Pancreas (tissue), 10 donors: ENCODE measurements at regions not wholly inside any gene's neighbourhood (a gene's known extent, or its start where the extent isn't known, plus 50 kb on each side); places are given as distances from the start of the nearest gene placed in this dataset.
"Not testable (repeated sequence)": the region's sequence is repeated elsewhere in the genome, so short reads cannot be mapped to it uniquely, and the experiment has no call there.

ENCODE experiments used
- ATAC-seq, 4 donors: fragments of 200-7000 bp; cut with Tn5 transposase; one replicate each; pipeline versions ENCODE4 v1.8.0 to v1.9.1; 2020; ENCODE audit warnings: mild to moderate bottlenecking in 4 of 4, moderate library complexity in 4 of 4
- DNase-seq, 6 donors: peaks; one replicate each; pipeline ENCODE4 v3.0.0-alpha.2; 2020
- FAIRE-seq: peaks from 2 replicates; lab custom pipeline; 2012; peaks lifted over from hg19 to GRCh38; lab: Jason Lieb, UNC
- H3K27ac ChIP-seq, 4 donors: fragments of 200-600 bp; sonication (generic); 1 replicate in 3 of 4; 2 replicates in 1 of 4; pipeline versions ENCODE4 v1.5.0 to v1.8.0; 2020
- H3K27me3 ChIP-seq, 4 donors: fragments of 200-600 bp; one replicate each; pipeline ENCODE4 v1.8.0; 2021
- H3K36me3 ChIP-seq, 3 donors: fragments of 200-600 bp; sonication (generic) in 1 of 3; one replicate each; pipeline versions ENCODE4 v1.5.0 to v1.8.0; 2020 to 2021
- H3K4me1 ChIP-seq, 3 donors: fragments of 200-600 bp; one replicate each; pipeline ENCODE4 v1.8.0; 2021
- H3K4me3 ChIP-seq, 4 donors: fragments of 200-600 bp; sonication (generic) in 2 of 4; one replicate each; pipeline versions ENCODE4 v1.5.0 to v1.8.0; 2020 to 2021
- H3K9me3 ChIP-seq, 4 donors: fragments of 200-600 bp; one replicate each; pipeline ENCODE4 v1.8.0; 2021
- CTCF ChIP-seq, 4 donors: fragments of 200-600 bp; sonication (generic) in 3 of 4; IDR thresholded peaks; one replicate each; pipeline versions ENCODE4 v1.5.0 to v1.8.0; 2021; ENCODE audit warnings: antibody characterized with exemption in 4 of 4
- WGBS, 2 donors: extraction: QIAGEN DNeasy Blood & Tissue Kit; methylation state at CpG; one replicate each; pipeline ENCODE4 v1.1.7; 2013; 5-methylcytosine and 5-hydroxymethylcytosine counted together
- intact Hi-C, 3 donors: fragments of 100-400 bp; cut with DNase I; formaldehyde crosslinking; loops; one replicate each; pipeline versions ENCODE4 v1.11.1 to v1.14.2; 2022
- donor health status: healthy with polysubstance abuse.
- donor health status: DM: no; HTN: no; CAD: no; lungs with moderate emphysema.
- donor health status: DM: no; HTN: no; CAD: no.
- donor health status: control.
- donor health status: control.
- donor health status: Bipolar disorder and iron deficiency.
- donor health status: DM: yes; HTN: yes; CAD: no.
- donor health status: DM: no; HTN: no; CAD: no.
- donor health status: DM: no; HTN: no; CAD: no.
- donor health status: DM: yes; HTN: yes; CAD: no.

GRCh38 chr12:131408484-131408883, 302.4 kb upstream of the SFSWAP start:
- Histone ChIP-seq H3K4me1 (no peaks in the 10 kb centered on the region), H3K27me3 (no peaks in the 10 kb centered on the region), H3K9me3 (no peaks in the 10 kb centered on the region), H3K36me3 (no peaks in the 10 kb centered on the region), H3K27ac (no peak overlapping the region), H3K4me3 (no peak overlapping the region)
- FAIRE-seq (no peak), ATAC-seq (no peak), DNase-seq (no peak)
- intact Hi-C loops: no loop called here
- TF ChIP-seq CTCF (IDR thresholded peaks at IDR 0.05): no peak
- WGBS, 2 donors: 48 to 62% methylated on average over 5 of the region's 5 CpGs

GRCh38 chr12:131409211-131409610, 301.7 kb upstream of the SFSWAP start:
- 43 to 74% methylated on average over 1 of the region's 1 CpG for WGBS, 2 donors
- DNase-seq: no peak
- Histone ChIP-seq H3K4me3 (no peak overlapping the region), H3K27me3 (no peaks in the 10 kb centered on the region), H3K27ac (no peak overlapping the region), H3K36me3 (no peaks in the 10 kb centered on the region), H3K4me1 (no peaks in the 10 kb centered on the region), H3K9me3 (no peaks in the 10 kb centered on the region)
- intact Hi-C loops: no loop called here
- no peak for ATAC-seq
- no peak for TF ChIP-seq CTCF (IDR thresholded peaks at IDR 0.05)
- FAIRE-seq: no peak

GRCh38 chr12:131411827-131412226, 299.1 kb upstream of the SFSWAP start:
- H3K4me1 ChIP-seq, intact Hi-C loops, H3K9me3 ChIP-seq, ATAC-seq, H3K27ac ChIP-seq, H3K36me3 ChIP-seq, DNase-seq, H3K4me3 ChIP-seq, FAIRE-seq, H3K27me3 ChIP-seq: not testable (repeated sequence)
- WGBS, 2 donors: 41 to 59% methylated on average over 6 to 7 of the region's 7 CpGs

- Histone ChIP-seq H3K27me3 (no peaks in the 10 kb centered on the region), H3K9me3 (no peaks in the 10 kb centered on the region), H3K4me3 (no peak overlapping the region), H3K27ac (no peak overlapping the region), H3K4me1 (no peaks in the 10 kb centered on the region), H3K36me3 (no peaks in the 10 kb centered on the region)
- TF ChIP-seq CTCF (IDR thresholded peaks at IDR 0.05): no peak
- intact Hi-C loops: no loop called here
- ATAC-seq (no peak), FAIRE-seq (no peak), DNase-seq (no peak)
- 56 to 71% methylated on average over 8 of the region's 8 CpGs for WGBS, 2 donors
Measured at GRCh38 chr12:131413006-131413405, 297.9 kb upstream of the SFSWAP start.

- Histone ChIP-seq H3K27me3 (no peaks in the 10 kb centered on the region), H3K4me3 (no peak overlapping the region), H3K4me1 (no peaks in the 10 kb centered on the region), H3K27ac (no peak overlapping the region), H3K9me3 (no peaks in the 10 kb centered on the region), H3K36me3 (no peaks in the 10 kb centered on the region)
- intact Hi-C loops: no loop called here
- DNase-seq (no peak), FAIRE-seq (no peak), ATAC-seq (no peak)
- no peak for TF ChIP-seq CTCF (IDR thresholded peaks at IDR 0.05)
- 61 to 81% methylated on average over 9 to 12 of the region's 12 CpGs for WGBS, 2 donors
Measured at GRCh38 chr12:131413471-131413870, 297.4 kb upstream of the SFSWAP start.

GRCh38 chr12:131414155-131414922, 296.6 kb upstream of the SFSWAP start:
- intact Hi-C loops, H3K4me1 ChIP-seq, H3K27ac ChIP-seq, H3K27me3 ChIP-seq, FAIRE-seq, H3K4me3 ChIP-seq, H3K36me3 ChIP-seq, DNase-seq, H3K9me3 ChIP-seq: not testable (repeated sequence)
- WGBS, 2 donors: 22 to 26% methylated on average over 9 to 11 of the region's 20 CpGs
- ATAC-seq: peak in 2 of 4 donors; percentile 57 to 75
